ENCODE measurements at regions not wholly inside any gene's neighbourhood (a gene's known extent, or its start where the extent isn't known, plus 50 kb on each side); places are given as distances from the start of the nearest gene placed in this dataset.

GRCh38 chr7:116367171-116367813 lies 132.2 kb upstream of the CAV2 start (continued):
- no peak for TF ChIP-seq ILK (tag; IDR thresholded peaks at IDR 0.05; ENCODE audit: borderline replicate concordance, low read depth)
- no peak for TF ChIP-seq SMARCE1 (IDR thresholded peaks at IDR 0.05)
- no peak for TF ChIP-seq ZNF512 (tag; IDR thresholded peaks at IDR 0.05)
- no peak for TF ChIP-seq ZNF778 (CRISPR knock-in tag; IDR thresholded peaks at IDR 0.05)

GRCh38 chr7:116368965-116369364 lies 130.6 kb upstream of the CAV2 start:
- no peak for TF ChIP-seq HNRNPH1 (optimal IDR thresholded peaks at IDR 0.05; ENCODE audit: low read depth, low read length)
- TF ChIP-seq ZKSCAN1 (IDR thresholded peaks at IDR 0.05; ENCODE audit: low read depth, low read length): no peak
- TF ChIP-seq DACH1 (IDR thresholded peaks at IDR 0.05; ENCODE audit: partially characterized antibody): no peak
- no peak for TF ChIP-seq ZFP30 (CRISPR knock-in tag; IDR thresholded peaks at IDR 0.05; ENCODE audit: borderline replicate concordance)
- TF ChIP-seq ZBTB34 (CRISPR knock-in tag; IDR thresholded peaks at IDR 0.05): no peak
- no peak for TF ChIP-seq MCM5 (IDR thresholded peaks at IDR 0.05; ENCODE audit: low read depth)

More at GRCh38 chr7:116368965-116369364, 130.6 kb upstream of the CAV2 start:
- Histone ChIP-seq H4K20me1 (replicated peaks; ENCODE audit: control insufficient read depth, insufficient read depth, low read length) (no peaks in the 10 kb centered on the region), H2AFZ (ENCODE audit: low read depth, low read length) (no peak overlapping the region), H3K9ac (ENCODE audit: insufficient read depth in 1 of 2, low read depth in 2 of 2, low read length in 2 of 2) (no peak overlapping the region), H3K79me2 (ENCODE audit: control insufficient read depth, insufficient read depth, low read length) (no peaks in the 10 kb centered on the region), H3K9me3 (replicated peaks; ENCODE audit: control insufficient read depth, insufficient read depth, low read depth, low read length) (no peaks in the 10 kb centered on the region), H3K27ac (ENCODE audit: extremely low read depth, low read depth, low read length) (no peak overlapping the region), H3K36me3 (ENCODE audit: control insufficient read depth, insufficient read depth, low read length) (no peaks in the 10 kb centered on the region), H3K27me3 (ENCODE audit: control insufficient read depth in 2 of 2, insufficient read depth in 2 of 2, low read length in 2 of 2) (no peaks in the 10 kb centered on the region), H3K4me1 (replicated peaks in 1 of 2; ENCODE audit: control insufficient read depth in 2 of 2, insufficient read depth in 2 of 2, low read length in 2 of 2) (no peaks in the 10 kb centered on the region), H3K4me2 (ENCODE audit: insufficient read depth, low read length) (no peak overlapping the region), H3K4me3 (no peak overlapping the region), H3K9me1 (ENCODE audit: control insufficient read depth, insufficient read depth, low read length) (no peaks in the 10 kb centered on the region)
- POLR2A ChIA-PET: no interaction called here
- intact Hi-C loops (cut with micrococcal nuclease): no loop called here
- ATAC-seq (no peak), DNase-seq (ENCODE audit: extremely low read depth in 1 of 4, low spot score in 3 of 4) (no peak), FAIRE-seq (no peak)
- BruUV-seq (replicated peaks): no TSS peak
- in situ Hi-C loops (cut with MboI): no loop called here
- 5% methylated on average over 2 of the region's 2 CpGs for WGBS (ENCODE audit: insufficient coverage, low coverage, missing lambda C conversion rate)
- CTCF ChIA-PET (ENCODE audit: low intra/inter-chr PET ratio): no interaction called here

All from K562 (cell line).